HCT116 (cell line): ENCODE measurements at regions not wholly inside any gene's neighbourhood (a gene's known extent, or its start where the extent isn't known, plus 50 kb on each side); places are given as distances from the start of the nearest gene placed in this dataset.

Source experiments
- ATAC-seq: fragments of 200-7000 bp; cut with Tn5 transposase; 2 replicates; pipeline ENCODE4 v1.9.1; 2020; ENCODE audit warnings: mild to moderate bottlenecking, moderate library complexity
- BruUV-seq: library from RNA; stranded (reverse); fragments of 400-500 nt; replicated peaks from 2 replicates; lab custom pipeline; 2021; lab: Mats Ljungman, UMichigan
- CTCF ChIA-PET: fragments of 300-600 bp; sonication (Branson Sonifier 250); formaldehyde crosslinking; loops from one replicate; lab custom pipeline; 2021; ENCODE audit warnings: antibody characterized with exemption; lab: Charles Lee
- POLR2A ChIA-PET: fragments of 300-600, 350-600 bp; sonication (Branson Sonifier 250); formaldehyde crosslinking; loops from one replicate; lab custom pipeline; 2021; ENCODE audit warnings: antibody characterized with exemption; lab: Charles Lee
- RAD21 ChIA-PET, 2 experiments: fragments of 300-600 bp; sonication (Branson Sonifier 250); formaldehyde crosslinking; loops; one replicate each; lab custom pipeline; 2023; ENCODE audit warnings: low total read pairs in 2 of 2; ENCODE audit not compliant: uncharacterized antibody in 2 of 2, unreplicated experiment in 2 of 2, low non-redundant PET in 1 of 2; lab: Charles Lee
- DNase-seq: peaks from one replicate; pipeline ENCODE4 v3.0.0-alpha.2; 2010; ENCODE audit warnings: low read depth, low spot score
- H2AFZ ChIP-seq: fragments of 200-600 bp; shearing (Covaris generic), sonication (generic); 2 replicates; pipeline ENCODE4 v1.6.1; 2017; ENCODE audit warnings: low read depth, mixed run types, mixed read lengths, antibody characterized with exemption, low read length; ENCODE audit not compliant: poor library complexity, severe bottlenecking
- H3K27ac ChIP-seq: 2 replicates; pipeline ENCODE4 v1.5.1; 2012; ENCODE audit warnings: low read depth, low read length
- H3K27me3 ChIP-seq: fragments of 200-600 bp; sonication (generic); 2 replicates; pipeline ENCODE4 v1.6.1; 2016; ENCODE audit warnings: mixed run types, low read length, mixed read lengths; ENCODE audit not compliant: insufficient read depth
- H3K36me3 ChIP-seq, 2 experiments: fragments of 200-500 bp in 1 of 2; fragments of 200-600 bp in 1 of 2; sonication (Bioruptor generic) in 1 of 2; sonication (generic) in 1 of 2; 2 replicates each; pipeline versions ENCODE4 v1.5.1 to v1.6.1; 2014 to 2016; ENCODE audit warnings: low read length in 2 of 2, inconsistent platforms in 1 of 2, mixed read lengths in 1 of 2, mixed run types in 1 of 2; ENCODE audit not compliant: insufficient read depth in 2 of 2, control insufficient read depth in 1 of 2
- H3K4me1 ChIP-seq, 2 experiments: fragments of 200-600 bp in 1 of 2; sonication (generic) in 1 of 2; 2 replicates each; pipeline versions ENCODE4 v1.5.1 to v1.6.1; 2012 to 2017; ENCODE audit warnings: low read length in 2 of 2, inconsistent platforms in 1 of 2, mild to moderate bottlenecking in 1 of 2, mixed read lengths in 1 of 2, mixed run types in 1 of 2, moderate library complexity in 1 of 2; ENCODE audit not compliant: insufficient read depth in 2 of 2, control insufficient read depth in 1 of 2
- H3K4me2 ChIP-seq: fragments of 200-600 bp; sonication (generic); 2 replicates; pipeline ENCODE4 v1.6.1; 2017; ENCODE audit warnings: mixed run types, low read length, mixed read lengths
- H3K4me3 ChIP-seq, 2 experiments: fragments of 200-600 bp in 1 of 2; sonication (generic) in 1 of 2; replicated peaks in 1 of 2; 2 replicates each; pipeline ENCODE4 v1.5.1; 2011 to 2016; ENCODE audit warnings: low read length in 2 of 2, control low read depth in 1 of 2, low read depth in 1 of 2, mild to moderate bottlenecking in 1 of 2, mixed read lengths in 1 of 2, mixed run types in 1 of 2
- H3K79me2 ChIP-seq: fragments of 200-600 bp; sonication (generic); 2 replicates; pipeline ENCODE4 v1.6.1; 2017; ENCODE audit warnings: mild to moderate bottlenecking, mixed run types, low read length, moderate library complexity, mixed read lengths; ENCODE audit not compliant: insufficient read depth
- H3K9ac ChIP-seq: fragments of 200-600 bp; sonication (generic); 2 replicates; pipeline ENCODE4 v1.6.1; 2016; ENCODE audit warnings: low read length, mixed read lengths
- H3K9me2 ChIP-seq: fragments of 200-600 bp; sonication (generic), shearing (Covaris generic); 2 replicates; pipeline ENCODE4 v1.6.1; 2017; ENCODE audit warnings: mixed run types, mild to moderate bottlenecking, moderate library complexity; ENCODE audit not compliant: insufficient read depth
- H3K9me3 ChIP-seq, 2 experiments: fragments of 200-500 bp in 1 of 2; fragments of 200-600 bp in 1 of 2; sonication (Bioruptor generic) in 1 of 2; sonication (generic) in 1 of 2; 2 replicates each; pipeline ENCODE4 v1.6.1; 2014 to 2017; ENCODE audit warnings: low read length in 2 of 2, mixed read lengths in 2 of 2, inconsistent platforms in 1 of 2, low read depth in 1 of 2, mild to moderate bottlenecking in 1 of 2, mixed run types in 1 of 2, moderate library complexity in 1 of 2; ENCODE audit not compliant: control insufficient read depth in 1 of 2, insufficient read depth in 1 of 2
- H4K20me1 ChIP-seq: fragments of 200-600 bp; sonication (generic), shearing (Covaris generic); 2 replicates; pipeline ENCODE4 v1.6.1; 2017; ENCODE audit warnings: mixed run types, mild to moderate bottlenecking, moderate library complexity; ENCODE audit not compliant: insufficient read depth
- CTCF ChIP-seq, 3 experiments: fragments of 200-600 bp in 1 of 3; sonication (generic) in 1 of 3; IDR thresholded peaks in 2 of 3; conservative IDR thresholded peaks in 1 of 3; 2 replicates each; pipeline ENCODE4 v1.5.1; 2012 to 2017; ENCODE audit warnings: low read depth in 2 of 3, low read length in 2 of 3, antibody characterized with exemption in 1 of 3, borderline replicate concordance in 1 of 3, control low read depth in 1 of 3, mild to moderate bottlenecking in 1 of 3, mixed read lengths in 1 of 3, mixed run types in 1 of 3, moderate library complexity in 1 of 3; ENCODE audit not compliant: insufficient read depth in 1 of 3
- EGR1 ChIP-seq: IDR thresholded peaks from 2 replicates; pipeline ENCODE4 v1.6.1; 2012; ENCODE audit warnings: low read depth
- ELF1 ChIP-seq: IDR thresholded peaks from 2 replicates; pipeline ENCODE4 v1.6.1; 2012; ENCODE audit warnings: low read depth, borderline replicate concordance
- EZH2phosphoT487 ChIP-seq: fragments of 200-600 bp; IDR thresholded peaks from 2 replicates; pipeline ENCODE4 v1.6.1; 2018; ENCODE audit warnings: antibody characterized with exemption, borderline replicate concordance
- FOSL1 ChIP-seq: IDR thresholded peaks from 2 replicates; pipeline ENCODE4 v1.6.1; 2012; ENCODE audit warnings: low read depth
- RAD21 ChIP-seq: IDR thresholded peaks from 2 replicates; pipeline ENCODE4 v1.6.1; 2012; ENCODE audit warnings: low read depth, mild to moderate bottlenecking
- REST ChIP-seq: IDR thresholded peaks from 2 replicates; pipeline ENCODE4 v1.6.1; 2012; ENCODE audit warnings: low read depth
- SP1 ChIP-seq: IDR thresholded peaks from 2 replicates; pipeline ENCODE4 v1.6.1; 2012; ENCODE audit warnings: low read depth
- TCF7L2 ChIP-seq: IDR thresholded peaks from 2 replicates; pipeline ENCODE4 v1.7.0; 2011; ENCODE audit warnings: borderline replicate concordance, inconsistent platforms; ENCODE audit not compliant: insufficient read depth, insufficient read length; ENCODE audit errors: extremely low read depth
- ZBTB33 ChIP-seq: IDR thresholded peaks from 2 replicates; pipeline ENCODE4 v1.6.1; 2011; ENCODE audit warnings: mild to moderate bottlenecking, low read length, moderate library complexity; ENCODE audit not compliant: insufficient replicate concordance; ENCODE audit errors: extremely low read depth
- ZFX ChIP-seq: fragments of 450-650 bp; IDR thresholded peaks from 2 replicates; pipeline ENCODE4 v1.6.1; 2017
- intact Hi-C: fragments of 100-400 bp; cut with micrococcal nuclease; formaldehyde crosslinking; loops from 2 replicates; pipeline ENCODE4 v1.10.0; 2022

- RAD21 ChIA-PET: no interaction called here
- Histone ChIP-seq H3K9me3 (no peaks in the 10 kb centered on the region), H4K20me1 (no peaks in the 10 kb centered on the region), H3K27ac (no peak overlapping the region), H3K9ac (no peak overlapping the region), H3K36me3 (no peaks in the 10 kb centered on the region), H3K9me2 (no peaks in the 10 kb centered on the region), H3K4me3 (no peak overlapping the region), H2AFZ (no peak overlapping the region), H3K4me1 (no peaks in the 10 kb centered on the region), H3K27me3 (peaks cover 78% of the 10 kb centered on the region), H3K79me2 (no peaks in the 10 kb centered on the region), H3K4me2 (no peak overlapping the region)
- no peak for ATAC-seq
- TF ChIP-seq FOSL1: no peak
- no peak for DNase-seq
- POLR2A ChIA-PET: no interaction called here
- intact Hi-C loops: no loop called here
- BruUV-seq: no TSS peak
- CTCF ChIA-PET: no interaction called here
Measured at GRCh38 chr11:33500332-33500731, 200.3 kb downstream of the C11orf91 start.

GRCh38 chr11:33492596-33492995 lies 208.0 kb downstream of the C11orf91 start:
- intact Hi-C loops: no loop called here
- H4K20me1 ChIP-seq: no peaks in the 10 kb centered on the region

More at GRCh38 chr11:33492596-33492995, 208.0 kb downstream of the C11orf91 start:
- Histone ChIP-seq H2AFZ (no peak overlapping the region), H3K79me2 (no peaks in the 10 kb centered on the region), H3K27ac (no peak overlapping the region), H3K36me3 (no peaks in the 10 kb centered on the region), H3K27me3 (peaks cover 87% of the 10 kb centered on the region), H3K4me3 (no peak overlapping the region), H3K4me2 (no peak overlapping the region), H3K9ac (no peak overlapping the region), H3K9me2 (no peaks in the 10 kb centered on the region), H3K4me1 (no peaks in the 10 kb centered on the region), H3K9me3 (no peaks in the 10 kb centered on the region)
- CTCF ChIA-PET: no interaction called here
- POLR2A ChIA-PET: no interaction called here
- ATAC-seq: no peak
- BruUV-seq: no TSS peak
- TF ChIP-seq SP1: no peak
- no peak for TF ChIP-seq TCF7L2
- TF ChIP-seq REST: no peak
- no peak for TF ChIP-seq EZH2phosphoT487
- TF ChIP-seq RAD21: no peak
- TF ChIP-seq CTCF (IDR thresholded peaks at IDR 0.05 in 2 of 3, conservative IDR thresholded peaks at IDR 0.05 in 1 of 3; ENCODE audit: borderline replicate concordance in 1 of 3, insufficient read depth in 1 of 3, low read depth in 2 of 3, low read length in 2 of 3): no peak
- TF ChIP-seq ZFX: no peak
- TF ChIP-seq ELF1: no peak
- no peak for TF ChIP-seq EGR1
- TF ChIP-seq FOSL1: no peak
- TF ChIP-seq ZBTB33: no peak
- RAD21 ChIA-PET: no interaction called here
- DNase-seq: no peak
